ENCODE measurements at regions not wholly inside any gene's neighbourhood (a gene's known extent, or its start where the extent isn't known, plus 50 kb on each side); places are given as distances from the start of the nearest gene placed in this dataset.

DNA sequence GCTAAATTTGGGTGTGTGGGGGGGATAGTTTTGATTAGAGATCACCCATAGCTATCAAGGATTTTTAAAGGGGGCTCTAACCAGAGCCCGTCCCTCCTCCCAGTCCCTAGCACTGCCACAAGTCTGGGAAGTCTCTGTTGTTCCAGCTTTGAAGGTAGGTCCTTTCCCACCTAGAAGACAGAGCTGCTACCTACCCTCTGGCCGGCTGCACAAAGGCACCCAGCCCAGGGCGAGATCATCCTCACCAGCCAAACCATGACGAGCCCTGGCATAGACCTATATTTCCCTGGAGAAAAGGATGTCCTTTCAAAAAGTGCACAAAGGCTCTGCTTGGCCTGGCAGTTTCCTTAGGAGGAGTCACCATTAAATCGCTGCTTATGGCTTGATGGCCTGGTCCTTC, 147.8 kb downstream of the CYP26A1 start:
- TF ChIP-seq ZNF274 (IDR thresholded peaks at IDR 0.05; ENCODE audit: low read length) (no peak), ZNF274 (tag by site-specific recombination; IDR thresholded peaks at IDR 0.05; ENCODE audit: borderline replicate concordance) (no peak), ZBTB1 (tag by site-specific recombination; IDR thresholded peaks at IDR 0.05) (no peak), ZBTB7A (tag by site-specific recombination; IDR thresholded peaks at IDR 0.05; ENCODE audit: low read depth) (no peak), TRIM28 (IDR thresholded peaks at IDR 0.05; ENCODE audit: borderline replicate concordance, low read length) (no peak), ZNF391 (tag by site-specific recombination; IDR thresholded peaks at IDR 0.05; ENCODE audit: borderline replicate concordance, low read depth) (no peak), ZNF394 (tag by site-specific recombination; IDR thresholded peaks at IDR 0.05; ENCODE audit: borderline replicate concordance) (no peak)
- TF ChIP-seq, protein P1, sequence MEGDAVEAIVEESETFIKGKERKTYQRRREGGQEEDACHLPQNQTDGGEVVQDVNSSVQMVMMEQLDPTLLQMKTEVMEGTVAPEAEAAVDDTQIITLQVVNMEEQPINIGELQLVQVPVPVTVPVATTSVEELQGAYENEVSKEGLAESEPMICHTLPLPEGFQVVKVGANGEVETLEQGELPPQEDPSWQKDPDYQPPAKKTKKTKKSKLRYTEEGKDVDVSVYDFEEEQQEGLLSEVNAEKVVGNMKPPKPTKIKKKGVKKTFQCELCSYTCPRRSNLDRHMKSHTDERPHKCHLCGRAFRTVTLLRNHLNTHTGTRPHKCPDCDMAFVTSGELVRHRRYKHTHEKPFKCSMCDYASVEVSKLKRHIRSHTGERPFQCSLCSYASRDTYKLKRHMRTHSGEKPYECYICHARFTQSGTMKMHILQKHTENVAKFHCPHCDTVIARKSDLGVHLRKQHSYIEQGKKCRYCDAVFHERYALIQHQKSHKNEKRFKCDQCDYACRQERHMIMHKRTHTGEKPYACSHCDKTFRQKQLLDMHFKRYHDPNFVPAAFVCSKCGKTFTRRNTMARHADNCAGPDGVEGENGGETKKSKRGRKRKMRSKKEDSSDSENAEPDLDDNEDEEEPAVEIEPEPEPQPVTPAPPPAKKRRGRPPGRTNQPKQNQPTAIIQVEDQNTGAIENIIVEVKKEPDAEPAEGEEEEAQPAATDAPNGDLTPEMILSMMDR (tag by site-specific recombination; IDR thresholded peaks at IDR 0.05), result no peak
- TF ChIP-seq, protein P2, sequence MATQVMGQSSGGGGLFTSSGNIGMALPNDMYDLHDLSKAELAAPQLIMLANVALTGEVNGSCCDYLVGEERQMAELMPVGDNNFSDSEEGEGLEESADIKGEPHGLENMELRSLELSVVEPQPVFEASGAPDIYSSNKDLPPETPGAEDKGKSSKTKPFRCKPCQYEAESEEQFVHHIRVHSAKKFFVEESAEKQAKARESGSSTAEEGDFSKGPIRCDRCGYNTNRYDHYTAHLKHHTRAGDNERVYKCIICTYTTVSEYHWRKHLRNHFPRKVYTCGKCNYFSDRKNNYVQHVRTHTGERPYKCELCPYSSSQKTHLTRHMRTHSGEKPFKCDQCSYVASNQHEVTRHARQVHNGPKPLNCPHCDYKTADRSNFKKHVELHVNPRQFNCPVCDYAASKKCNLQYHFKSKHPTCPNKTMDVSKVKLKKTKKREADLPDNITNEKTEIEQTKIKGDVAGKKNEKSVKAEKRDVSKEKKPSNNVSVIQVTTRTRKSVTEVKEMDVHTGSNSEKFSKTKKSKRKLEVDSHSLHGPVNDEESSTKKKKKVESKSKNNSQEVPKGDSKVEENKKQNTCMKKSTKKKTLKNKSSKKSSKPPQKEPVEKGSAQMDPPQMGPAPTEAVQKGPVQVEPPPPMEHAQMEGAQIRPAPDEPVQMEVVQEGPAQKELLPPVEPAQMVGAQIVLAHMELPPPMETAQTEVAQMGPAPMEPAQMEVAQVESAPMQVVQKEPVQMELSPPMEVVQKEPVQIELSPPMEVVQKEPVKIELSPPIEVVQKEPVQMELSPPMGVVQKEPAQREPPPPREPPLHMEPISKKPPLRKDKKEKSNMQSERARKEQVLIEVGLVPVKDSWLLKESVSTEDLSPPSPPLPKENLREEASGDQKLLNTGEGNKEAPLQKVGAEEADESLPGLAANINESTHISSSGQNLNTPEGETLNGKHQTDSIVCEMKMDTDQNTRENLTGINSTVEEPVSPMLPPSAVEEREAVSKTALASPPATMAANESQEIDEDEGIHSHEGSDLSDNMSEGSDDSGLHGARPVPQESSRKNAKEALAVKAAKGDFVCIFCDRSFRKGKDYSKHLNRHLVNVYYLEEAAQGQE (tag by site-specific recombination; IDR thresholded peaks at IDR 0.05), result no peak
